WTC11 (cell line): ENCODE measurements at regions not wholly inside any gene's neighbourhood (a gene's known extent, or its start where the extent isn't known, plus 50 kb on each side); places are given as distances from the start of the nearest gene placed in this dataset.

Source experiments
- ATF2 ChIP-seq: sonication (generic); formaldehyde crosslinking; IDR thresholded peaks from 2 replicates; pipeline ENCODE4 v1.8.1; 2022; ENCODE audit warnings: low read depth, missing genetic modification reagents, borderline replicate concordance
- CBFB ChIP-seq: sonication (generic); formaldehyde crosslinking; IDR thresholded peaks from 2 replicates; pipeline ENCODE4 v1.8.1; 2022; ENCODE audit warnings: mild to moderate bottlenecking, low read depth, missing genetic modification reagents
- CDX4 ChIP-seq: fragments of 250-450 bp; sonication (Bioruptor Pico); IDR thresholded peaks from 2 replicates; pipeline ENCODE4 v1.9.0; 2021; ENCODE audit warnings: moderate library complexity, mild to moderate bottlenecking, inconsistent platforms, borderline replicate concordance
- CREB1 ChIP-seq: sonication (generic); formaldehyde crosslinking; IDR thresholded peaks from 2 replicates; pipeline ENCODE4 v1.8.0; 2023; ENCODE audit warnings: mild to moderate bottlenecking, missing genetic modification reagents
- E2F1 ChIP-seq: sonication (generic); formaldehyde crosslinking; IDR thresholded peaks from 2 replicates; pipeline ENCODE4 v1.8.0; 2022; ENCODE audit warnings: mild to moderate bottlenecking, missing genetic modification reagents
- MAX ChIP-seq: sonication (generic); formaldehyde crosslinking; IDR thresholded peaks from 2 replicates; pipeline ENCODE4 v1.8.0; 2022; ENCODE audit warnings: mild to moderate bottlenecking, missing genetic modification reagents
- NFE2L1 ChIP-seq: sonication (generic); formaldehyde crosslinking; IDR thresholded peaks from 2 replicates; pipeline ENCODE4 v1.8.1; 2023; ENCODE audit warnings: missing genetic modification reagents
- TF ChIP-seq, protein P1 (sequence below): fragments of 200-600 bp; IDR thresholded peaks from 2 replicates; pipeline ENCODE4 v1.8.0; 2022; ENCODE audit warnings: antibody characterized with exemption

- TF ChIP-seq, protein P1, sequence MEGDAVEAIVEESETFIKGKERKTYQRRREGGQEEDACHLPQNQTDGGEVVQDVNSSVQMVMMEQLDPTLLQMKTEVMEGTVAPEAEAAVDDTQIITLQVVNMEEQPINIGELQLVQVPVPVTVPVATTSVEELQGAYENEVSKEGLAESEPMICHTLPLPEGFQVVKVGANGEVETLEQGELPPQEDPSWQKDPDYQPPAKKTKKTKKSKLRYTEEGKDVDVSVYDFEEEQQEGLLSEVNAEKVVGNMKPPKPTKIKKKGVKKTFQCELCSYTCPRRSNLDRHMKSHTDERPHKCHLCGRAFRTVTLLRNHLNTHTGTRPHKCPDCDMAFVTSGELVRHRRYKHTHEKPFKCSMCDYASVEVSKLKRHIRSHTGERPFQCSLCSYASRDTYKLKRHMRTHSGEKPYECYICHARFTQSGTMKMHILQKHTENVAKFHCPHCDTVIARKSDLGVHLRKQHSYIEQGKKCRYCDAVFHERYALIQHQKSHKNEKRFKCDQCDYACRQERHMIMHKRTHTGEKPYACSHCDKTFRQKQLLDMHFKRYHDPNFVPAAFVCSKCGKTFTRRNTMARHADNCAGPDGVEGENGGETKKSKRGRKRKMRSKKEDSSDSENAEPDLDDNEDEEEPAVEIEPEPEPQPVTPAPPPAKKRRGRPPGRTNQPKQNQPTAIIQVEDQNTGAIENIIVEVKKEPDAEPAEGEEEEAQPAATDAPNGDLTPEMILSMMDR = no peak
- TF ChIP-seq MAX (CRISPR knock-in tag) = no peak
- TF ChIP-seq CREB1 (CRISPR knock-in tag) = no peak
- no peak for TF ChIP-seq E2F1 (CRISPR knock-in tag)
- TF ChIP-seq CDX4 = no peak
- no peak for TF ChIP-seq ATF2 (CRISPR knock-in tag)
- TF ChIP-seq NFE2L1 (CRISPR knock-in tag) = no peak
- TF ChIP-seq CBFB (CRISPR knock-in tag) = no peak
These were observed 153.8 kb downstream of the KLF8 start for GRCh38 chrX:56385960-56386359.
